GM23248 (cell line): ENCODE measurements at regions not wholly inside any gene's neighbourhood (a gene's known extent, or its start where the extent isn't known, plus 50 kb on each side); places are given as distances from the start of the nearest gene placed in this dataset.

Experiments
- EZH2 ChIP-seq: fragments of 200-600 bp; sonication (generic); IDR thresholded peaks from 2 replicates; pipeline ENCODE4 v1.6.1; 2018; ENCODE audit warnings: antibody characterized with exemption, mild to moderate bottlenecking; ENCODE audit not compliant: insufficient read depth, poor library complexity, severe bottlenecking
- EZH2phosphoT487 ChIP-seq: fragments of 200-600 bp; sonication (generic); IDR thresholded peaks from 2 replicates; pipeline ENCODE4 v1.6.1; 2018; ENCODE audit warnings: antibody characterized with exemption, moderate library complexity, mild to moderate bottlenecking, low read depth; ENCODE audit not compliant: insufficient read depth

DNA sequence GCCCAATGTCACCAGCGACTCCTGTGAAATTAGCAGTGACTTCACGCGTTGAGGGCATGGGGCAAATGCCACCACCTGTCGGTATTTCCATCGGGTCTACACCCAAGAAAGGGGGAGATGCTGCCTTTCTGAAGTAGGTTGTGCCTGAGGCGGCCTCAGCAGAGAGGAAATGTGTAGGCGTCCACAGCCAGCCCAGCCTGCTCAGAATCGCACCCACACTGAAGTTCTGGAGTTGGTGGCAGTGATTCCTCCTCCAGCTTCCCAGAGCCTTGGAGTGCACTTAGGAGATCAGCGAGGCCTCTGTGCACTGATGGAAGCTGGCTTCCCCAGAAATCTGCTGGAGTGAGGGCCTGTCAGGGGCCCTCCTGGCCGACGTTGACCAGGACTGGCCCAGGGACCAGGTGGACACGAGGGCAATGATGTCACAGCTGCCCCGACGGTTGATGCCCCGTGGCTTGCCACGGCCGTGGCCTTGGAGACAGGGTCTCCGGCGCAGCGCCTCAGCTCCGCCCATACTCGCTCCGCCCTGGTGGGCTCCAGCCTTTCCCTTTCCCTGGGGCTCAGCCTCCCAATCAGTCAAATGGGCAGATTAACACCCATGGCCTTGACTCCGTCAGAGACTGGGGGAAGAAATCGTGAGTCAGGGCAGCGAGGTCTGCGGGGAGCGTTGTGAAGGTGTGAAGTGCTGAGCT is 484.8 kb downstream of the PREX1 start:
- TF ChIP-seq EZH2 (no peak), EZH2phosphoT487 (no peak)
